ENCODE measurements at regions not wholly inside any gene's neighbourhood (a gene's known extent, or its start where the extent isn't known, plus 50 kb on each side); places are given as distances from the start of the nearest gene placed in this dataset.

GRCh38 chr13:64871742-64872141 is 2358.4 kb downstream of the PCDH9 start:
- Histone ChIP-seq H3K79me2 (ENCODE audit: insufficient read depth, low read length) (no peaks in the 10 kb centered on the region), H3K9me2 (ENCODE audit: insufficient read depth) (no peaks in the 10 kb centered on the region), H2AFZ (ENCODE audit: low read depth, low read length, poor library complexity, severe bottlenecking) (no peak overlapping the region), H4K20me1 (ENCODE audit: insufficient read depth) (no peaks in the 10 kb centered on the region), H3K4me2 (ENCODE audit: low read length) (no peak overlapping the region), H3K4me3 (replicated peaks in 1 of 2; ENCODE audit: low read depth in 1 of 2, low read length in 2 of 2) (no peak overlapping the region), H3K27me3 (ENCODE audit: insufficient read depth, low read length) (no peaks in the 10 kb centered on the region), H3K9me3 (ENCODE audit: control insufficient read depth in 1 of 2, insufficient read depth in 1 of 2, low read depth in 1 of 2, low read length in 2 of 2) (no peaks in the 10 kb centered on the region; a peak in 1 of 4 replicates), H3K27ac (ENCODE audit: low read depth, low read length) (no peak overlapping the region), H3K4me1 (ENCODE audit: control insufficient read depth in 1 of 2, insufficient read depth in 2 of 2, low read length in 2 of 2) (no peaks in the 10 kb centered on the region), H3K36me3 (ENCODE audit: control insufficient read depth in 1 of 2, insufficient read depth in 2 of 2, low read length in 2 of 2) (no peaks in the 10 kb centered on the region), H3K9ac (ENCODE audit: low read length) (no peak overlapping the region)
- TF ChIP-seq SRF (IDR thresholded peaks at IDR 0.05; ENCODE audit: low read depth), result no peak
- TF ChIP-seq CTCF (IDR thresholded peaks at IDR 0.05 in 2 of 3, conservative IDR thresholded peaks at IDR 0.05 in 1 of 3; ENCODE audit: borderline replicate concordance in 1 of 3, insufficient read depth in 1 of 3, low read depth in 2 of 3, low read length in 2 of 3), result no peak
- no peak for TF ChIP-seq ATF3 (IDR thresholded peaks at IDR 0.05)
- no peak for TF ChIP-seq YY1 (IDR thresholded peaks at IDR 0.05; ENCODE audit: extremely low read depth, insufficient replicate concordance, low read depth, low read length)
- no peak for TF ChIP-seq SIN3A (IDR thresholded peaks at IDR 0.05; ENCODE audit: low read depth)
- TF ChIP-seq JUND (IDR thresholded peaks at IDR 0.05), result no peak
- no peak for TF ChIP-seq FOSL1 (IDR thresholded peaks at IDR 0.05; ENCODE audit: low read depth)
- no peak for TF ChIP-seq RAD21 (IDR thresholded peaks at IDR 0.05; ENCODE audit: low read depth)
- TF ChIP-seq SP1 (IDR thresholded peaks at IDR 0.05; ENCODE audit: low read depth), result no peak
- TF ChIP-seq CEBPB (IDR thresholded peaks at IDR 0.05; ENCODE audit: low read depth), result no peak
- TF ChIP-seq EZH2phosphoT487 (IDR thresholded peaks at IDR 0.05; ENCODE audit: borderline replicate concordance), result no peak
- TF ChIP-seq ELF1 (IDR thresholded peaks at IDR 0.05; ENCODE audit: borderline replicate concordance, low read depth), result no peak
- no peak for TF ChIP-seq EZH2 (IDR thresholded peaks at IDR 0.05)
- DNase-seq (ENCODE audit: low read depth, low spot score), result no peak
- ATAC-seq, result no peak
- RAD21 ChIA-PET (ENCODE audit: low non-redundant PET in 1 of 2, low total read pairs in 2 of 2, uncharacterized antibody in 2 of 2, unreplicated experiment in 2 of 2), result no interaction called here
- CTCF ChIA-PET, result no interaction called here
- no TSS peak for BruUV-seq (replicated peaks)
- intact Hi-C loops (cut with micrococcal nuclease), result no loop called here
- POLR2A ChIA-PET, result no interaction called here

Data from HCT116 (cell line).